ENCODE measurements at regions not wholly inside any gene's neighbourhood (a gene's known extent, or its start where the extent isn't known, plus 50 kb on each side); places are given as distances from the start of the nearest gene placed in this dataset.
"Not testable (repeated sequence)": the region's sequence is repeated elsewhere in the genome, so short reads cannot be mapped to it uniquely, and the experiment has no call there.

GRCh38 chr15:44817797-44818196 lies 81.5 kb downstream of the TRIM69 start:
- not testable (repeated sequence) for DNase-seq (ENCODE audit: low spot score)

- not testable (repeated sequence) for DNase-seq (ENCODE audit: low spot score)
These were observed 83.1 kb downstream of the TRIM69 start for GRCh38 chr15:44819331-44819987.

GRCh38 chr15:44820535-44820934 lies 84.2 kb downstream of the TRIM69 start:
- not testable (repeated sequence) for DNase-seq (ENCODE audit: low spot score)

- not testable (repeated sequence) for DNase-seq (ENCODE audit: low spot score)
These were observed 84.6 kb downstream of the TRIM69 start for GRCh38 chr15:44820967-44821366.

- not testable (repeated sequence) for DNase-seq (ENCODE audit: low spot score)
These were observed 88.2 kb downstream of the TRIM69 start for GRCh38 chr15:44824277-44825145.

GRCh38 chr15:44826583-44826982 lies 90.3 kb downstream of the TRIM69 start:
- not testable (repeated sequence) for DNase-seq (ENCODE audit: low spot score)

- not testable (repeated sequence) for DNase-seq (ENCODE audit: low spot score)
These were observed 92.0 kb downstream of the TRIM69 start for GRCh38 chr15:44828229-44828914.

- not testable (repeated sequence) for DNase-seq (ENCODE audit: low spot score)
These were observed 92.8 kb downstream of the TRIM69 start for GRCh38 chr15:44829150-44829549.

- not testable (repeated sequence) for DNase-seq (ENCODE audit: low spot score)
These were observed 94.5 kb downstream of the TRIM69 start for GRCh38 chr15:44830692-44831408.

- DNase-seq (ENCODE audit: low spot score): not testable (repeated sequence)
These were observed 95.0 kb downstream of the TRIM69 start for GRCh38 chr15:44831409-44831741.

- DNase-seq (ENCODE audit: low spot score): not testable (repeated sequence)
These were observed 95.8 kb downstream of the TRIM69 start for GRCh38 chr15:44832133-44832532.

- DNase-seq (ENCODE audit: low spot score): not testable (repeated sequence)
These were observed 96.8 kb downstream of the TRIM69 start for GRCh38 chr15:44833081-44833480.

GRCh38 chr15:44833761-44834160 lies 97.4 kb downstream of the TRIM69 start:
- not testable (repeated sequence) for DNase-seq (ENCODE audit: low spot score)

GRCh38 chr15:44835082-44835481 lies 98.8 kb downstream of the TRIM69 start:
- DNase-seq (ENCODE audit: low spot score): not testable (repeated sequence)

- DNase-seq (ENCODE audit: low spot score): no peak
These were observed 99.8 kb downstream of the TRIM69 start for GRCh38 chr15:44836094-44836493.

GRCh38 chr15:44838929-44839328 lies 102.6 kb downstream of the TRIM69 start:
- not testable (repeated sequence) for DNase-seq (ENCODE audit: low spot score)

GRCh38 chr15:44841762-44842161 lies 105.4 kb downstream of the TRIM69 start:
- not testable (repeated sequence) for DNase-seq (ENCODE audit: low spot score)

GRCh38 chr15:44842883-44843282 lies 106.6 kb downstream of the TRIM69 start:
- not testable (repeated sequence) for DNase-seq (ENCODE audit: low spot score)

GRCh38 chr15:44844936-44845335 lies 108.6 kb downstream of the TRIM69 start:
- DNase-seq (ENCODE audit: low spot score): not testable (repeated sequence)

GRCh38 chr15:44846156-44846555 lies 109.8 kb downstream of the TRIM69 start:
- DNase-seq (ENCODE audit: low spot score): not testable (repeated sequence)

GRCh38 chr15:44847555-44847954 lies 108.9 kb upstream of the TERB2 start:
- not testable (repeated sequence) for DNase-seq (ENCODE audit: low spot score)

GRCh38 chr15:44848859-44849258 lies 107.6 kb upstream of the TERB2 start:
- DNase-seq (ENCODE audit: low spot score): not testable (repeated sequence)

Measured in hematopoietic multipotent progenitor cell treated with erythropoietin and hydrocortisone succinate and interleukin-3 and kit ligand, for 15 days (in vitro differentiated cells).